ENCODE measurements at regions not wholly inside any gene's neighbourhood (a gene's known extent, or its start where the extent isn't known, plus 50 kb on each side); places are given as distances from the start of the nearest gene placed in this dataset.
"Not testable (repeated sequence)": the region's sequence is repeated elsewhere in the genome, so short reads cannot be mapped to it uniquely, and the experiment has no call there.

DNA sequence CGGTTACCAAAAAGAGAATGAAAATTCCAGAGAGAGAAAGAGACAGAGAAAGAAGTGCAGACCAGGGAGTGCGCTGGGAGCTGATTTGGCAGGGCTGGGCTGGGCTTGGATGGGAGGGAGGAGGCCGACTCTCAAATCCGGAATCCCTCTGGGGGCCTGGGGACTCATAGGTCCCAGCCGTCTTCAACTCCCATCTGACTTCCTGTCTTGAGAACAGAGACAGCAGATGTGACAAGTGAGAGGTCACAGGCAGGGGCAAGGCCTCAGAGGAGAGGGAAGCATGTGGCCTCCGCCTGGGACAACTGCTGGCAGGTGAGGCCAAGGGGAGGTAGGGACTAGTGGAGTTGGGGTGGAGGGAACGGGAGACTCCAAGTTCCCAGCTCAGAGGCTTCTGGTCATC lies 172.9 kb downstream of the GOSR1 start:
- H3K4me3 ChIP-seq; intact Hi-C loops (cut with DNase I); H3K9me3 ChIP-seq; H3K27me3 ChIP-seq; DNase-seq; H3K27ac ChIP-seq; H3K4me1 ChIP-seq (ENCODE audit: insufficient read depth); H3K36me3 ChIP-seq: not testable (repeated sequence)
- WGBS, 3 donors = 49 to 52% (median 51%) methylated on average over 6 to 7 of the region's 7 CpGs

DNA sequence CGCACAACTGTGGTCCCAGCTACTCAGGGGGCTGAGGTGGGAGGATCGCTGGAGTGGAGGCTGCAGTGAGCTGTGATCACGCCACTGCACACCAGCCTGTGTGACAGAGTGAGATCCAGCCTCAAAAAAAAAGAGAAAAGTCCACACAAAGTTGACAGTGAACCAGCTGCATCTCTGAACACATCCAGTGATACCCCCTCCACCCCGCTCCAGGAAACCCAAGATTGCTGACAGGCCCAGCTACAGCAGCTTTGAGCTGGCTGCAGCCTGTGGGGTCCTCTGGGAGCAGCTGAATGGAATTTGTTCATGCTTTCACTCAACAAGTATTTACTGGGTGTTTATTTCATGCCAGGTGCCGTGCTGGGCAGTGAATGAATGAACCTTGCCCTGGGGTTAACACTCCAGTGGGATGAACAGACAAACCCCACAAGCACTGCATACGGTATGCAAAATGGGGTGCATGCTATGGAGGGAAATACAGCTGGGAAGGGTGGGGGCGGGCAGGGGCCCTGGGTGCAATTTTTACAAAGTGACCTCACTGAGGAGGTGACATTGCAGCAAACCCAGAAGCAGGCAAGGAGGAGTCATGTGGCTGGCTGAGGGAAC lies 170.9 kb downstream of the GOSR1 start:
- whole genome bisulfite sequencing, 3 donors = 80 to 92% (median 89%) methylated on average over 7 of the region's 7 CpGs

DNA sequence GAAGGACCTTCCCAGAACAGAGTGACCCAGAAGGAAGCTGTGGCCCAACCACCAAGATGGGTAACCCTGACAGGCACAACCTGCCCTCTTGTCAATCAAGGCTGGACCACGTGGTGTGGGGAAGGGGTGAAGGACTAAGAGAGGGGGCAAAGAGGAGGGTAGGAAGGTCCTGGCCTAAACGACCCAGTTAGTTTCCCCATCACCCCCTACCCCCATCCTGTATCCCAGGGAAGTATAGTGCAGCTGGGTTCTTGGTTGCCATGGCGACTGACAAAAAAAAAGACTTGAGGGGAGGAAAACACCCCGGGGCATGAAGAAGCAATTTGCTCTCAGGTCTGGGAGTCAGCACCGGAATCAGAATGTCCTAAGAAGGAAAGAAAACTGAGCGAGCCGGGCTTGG lies 168.7 kb downstream of the GOSR1 start:
- H3K27me3 ChIP-seq; H3K36me3 ChIP-seq; DNase-seq; H3K27ac ChIP-seq; intact Hi-C loops (cut with DNase I); H3K4me3 ChIP-seq; H3K4me1 ChIP-seq (ENCODE audit: insufficient read depth); H3K9me3 ChIP-seq: not testable (repeated sequence)
- 12 to 18% (median 15%) methylated on average over 7 of the region's 7 CpGs for WGBS, 3 donors

More for the DNA sequence above, 170.9 kb downstream of the GOSR1 start:
- intact Hi-C loops (cut with DNase I); H3K4me3 ChIP-seq; H3K4me1 ChIP-seq (ENCODE audit: insufficient read depth); H3K27ac ChIP-seq; H3K36me3 ChIP-seq; H3K27me3 ChIP-seq; DNase-seq; H3K9me3 ChIP-seq: not testable (repeated sequence)

DNA sequence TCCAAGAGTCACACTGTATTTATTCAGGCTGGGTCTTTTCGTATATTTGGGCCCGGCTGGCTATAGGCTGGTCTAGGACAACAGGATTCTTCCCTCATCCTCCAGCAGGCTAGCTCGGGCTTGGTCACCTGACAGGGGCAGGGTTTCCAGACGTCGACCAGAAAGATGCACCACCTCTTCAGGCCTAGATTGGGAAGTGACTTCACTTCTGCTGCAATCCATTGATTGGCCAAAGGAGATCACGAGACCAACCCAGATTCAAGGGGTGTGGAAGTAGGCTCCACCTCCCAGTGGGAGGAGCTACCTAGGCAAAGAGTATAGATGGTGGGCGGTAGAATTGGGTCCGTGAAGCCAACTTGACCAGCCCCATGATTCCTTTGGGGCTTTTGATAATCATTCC lies 167.5 kb downstream of the GOSR1 start:
- H3K9me3 ChIP-seq; intact Hi-C loops (cut with DNase I); H3K27ac ChIP-seq; H3K4me3 ChIP-seq; H3K27me3 ChIP-seq; H3K4me1 ChIP-seq (ENCODE audit: insufficient read depth); H3K36me3 ChIP-seq; DNase-seq: not testable (repeated sequence)
- WGBS, 3 donors = 32% methylated on average over 4 of the region's 8 CpGs; no CpG with 5 or more reads in 2 of the 3 donors

DNA sequence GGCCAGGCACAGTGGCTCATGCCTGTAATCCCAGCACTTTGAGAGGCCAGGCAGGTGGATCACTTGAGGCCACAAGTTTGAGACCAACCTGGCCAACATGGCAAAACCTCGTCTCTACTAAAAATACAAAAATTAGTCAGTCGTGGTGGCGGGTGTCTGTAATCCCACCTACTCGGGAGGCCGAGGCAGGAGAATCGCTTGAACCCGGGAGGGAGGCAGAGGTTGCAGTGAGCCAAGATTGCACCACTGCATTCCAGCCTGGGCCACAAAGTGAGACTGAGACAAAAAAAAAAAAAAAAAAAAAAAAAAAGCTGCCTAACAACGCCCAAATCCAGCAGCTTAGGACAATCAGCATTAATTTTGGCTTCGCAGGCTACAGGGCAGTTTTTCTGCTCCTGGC lies 167.1 kb downstream of the GOSR1 start:
- H3K9me3 ChIP-seq; H3K27me3 ChIP-seq; DNase-seq; H3K4me3 ChIP-seq; H3K4me1 ChIP-seq (ENCODE audit: insufficient read depth); intact Hi-C loops (cut with DNase I); H3K27ac ChIP-seq; H3K36me3 ChIP-seq: not testable (repeated sequence)
- WGBS, 3 donors = 81 to 87% (median 82%) methylated on average over 7 to 9 of the region's 9 CpGs

DNA sequence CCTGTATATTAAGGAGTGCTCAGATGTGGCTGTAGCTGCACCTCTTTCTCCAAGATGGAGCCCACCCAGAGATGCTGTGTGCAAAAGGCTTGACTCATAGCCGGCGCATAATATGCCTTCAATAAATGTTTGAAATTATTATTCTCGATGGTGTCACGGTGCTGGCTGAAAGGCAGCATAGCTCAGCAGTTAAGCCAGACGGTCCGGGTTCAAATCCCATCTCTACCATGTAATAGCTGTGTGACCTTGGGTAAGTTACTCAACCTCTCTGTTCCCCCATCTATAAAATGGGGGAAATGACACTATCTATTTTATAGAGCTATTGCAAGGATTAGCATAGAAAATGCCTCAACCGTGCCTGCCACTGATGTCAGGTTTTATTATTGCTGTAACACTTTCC lies 164.2 kb downstream of the GOSR1 start:
- H3K36me3 ChIP-seq; intact Hi-C loops (cut with DNase I); H3K4me1 ChIP-seq (ENCODE audit: insufficient read depth); H3K27me3 ChIP-seq; H3K4me3 ChIP-seq; H3K9me3 ChIP-seq; H3K27ac ChIP-seq; DNase-seq: not testable (repeated sequence)
- WGBS, 3 donors = 85 to 89% (median 85%) methylated on average over 6 to 7 of the region's 7 CpGs

DNA sequence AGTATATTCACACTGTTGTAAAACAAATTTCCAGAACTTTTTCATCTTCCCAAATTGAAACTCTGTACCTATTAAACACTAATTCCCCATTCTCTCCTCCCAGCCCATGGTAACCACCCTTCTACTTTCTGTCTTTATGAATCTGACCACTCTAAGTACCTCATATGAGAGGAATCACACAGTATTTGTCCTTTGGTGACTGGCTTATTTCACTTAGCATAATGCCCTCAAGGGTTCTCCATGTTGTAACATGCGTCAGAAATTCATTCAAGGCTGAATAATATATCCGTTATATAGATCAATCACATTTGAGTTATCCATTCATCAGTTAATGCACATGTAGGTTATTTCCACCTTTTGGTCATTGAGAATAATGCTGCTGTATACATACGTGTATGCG lies 162.2 kb downstream of the GOSR1 start:
- H3K9me3 ChIP-seq; H3K4me1 ChIP-seq (ENCODE audit: insufficient read depth); intact Hi-C loops (cut with DNase I); H3K27ac ChIP-seq; H3K36me3 ChIP-seq; H3K4me3 ChIP-seq; DNase-seq; H3K27me3 ChIP-seq: not testable (repeated sequence)
- 72 to 85% (median 77%) methylated on average over 3 of the region's 4 CpGs for WGBS, 3 donors

DNA sequence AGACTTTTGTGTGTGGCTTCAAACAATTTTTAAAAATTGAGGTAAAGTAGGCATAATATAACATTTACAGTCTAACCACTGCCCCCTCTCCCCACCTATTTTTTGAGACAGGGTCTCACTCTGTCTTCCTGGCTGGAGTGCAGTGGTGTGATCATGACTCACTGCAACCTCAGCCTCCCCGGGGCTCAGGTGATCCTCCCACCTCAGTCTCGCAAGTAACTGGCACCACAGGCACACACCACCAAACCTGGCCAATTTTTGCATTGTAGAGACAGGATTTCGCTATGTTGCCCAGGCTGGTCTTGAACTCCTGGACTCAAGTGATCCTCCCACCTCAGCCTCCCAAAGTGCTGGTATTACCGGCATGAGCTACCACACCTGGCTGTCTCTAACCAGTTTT lies 161.8 kb downstream of the GOSR1 start:
- H3K9me3 ChIP-seq; H3K27ac ChIP-seq; H3K4me3 ChIP-seq; H3K4me1 ChIP-seq (ENCODE audit: insufficient read depth); H3K36me3 ChIP-seq; H3K27me3 ChIP-seq; DNase-seq; intact Hi-C loops (cut with DNase I): not testable (repeated sequence)
- 65 to 79% (median 71%) methylated on average over 3 to 4 of the region's 4 CpGs for WGBS, 3 donors

DNA sequence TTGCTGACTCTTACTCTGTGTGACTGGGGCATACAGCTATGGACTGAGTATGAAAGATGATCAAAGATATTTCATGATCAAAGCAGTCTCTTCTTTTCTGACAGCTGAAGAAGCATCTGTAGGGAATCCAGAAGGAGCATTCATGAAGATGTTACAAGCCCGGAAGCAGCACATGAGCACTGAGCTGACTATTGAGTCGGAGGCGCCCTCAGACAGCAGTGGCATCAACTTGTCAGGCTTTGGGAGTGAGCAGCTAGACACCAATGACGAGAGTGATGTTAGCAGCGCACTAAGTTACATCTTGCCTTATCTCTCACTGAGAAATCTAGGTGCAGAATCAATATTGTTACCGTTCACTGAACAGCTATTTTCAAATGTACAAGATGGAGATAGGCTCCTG lies 154.4 kb downstream of the GOSR1 start:
- H3K4me1 ChIP-seq (ENCODE audit: insufficient read depth); H3K36me3 ChIP-seq; H3K27ac ChIP-seq; DNase-seq; intact Hi-C loops (cut with DNase I); H3K9me3 ChIP-seq; H3K4me3 ChIP-seq; H3K27me3 ChIP-seq: not testable (repeated sequence)
- 95 to 98% (median 96%) methylated on average over 6 of the region's 6 CpGs for WGBS, 3 donors

DNA sequence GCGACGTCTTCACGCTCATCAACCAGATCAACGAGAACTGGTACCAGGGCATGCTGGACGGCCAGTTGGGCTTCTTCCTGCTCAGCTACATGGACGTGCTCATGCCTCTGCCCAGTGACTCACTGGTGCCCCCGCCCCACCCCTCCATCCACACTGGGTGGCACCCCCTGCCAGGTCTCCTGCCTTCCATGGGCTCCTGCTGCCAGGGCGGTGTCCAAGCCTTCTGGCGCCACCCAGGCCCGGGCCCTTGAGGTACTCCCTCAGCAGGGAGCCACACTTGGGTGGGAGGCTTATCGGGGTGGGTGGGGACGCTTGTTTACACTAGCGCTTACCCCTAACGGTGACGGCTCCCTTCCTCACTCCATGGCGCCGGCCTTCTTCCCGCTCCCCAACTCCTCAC lies 148.2 kb downstream of the GOSR1 start:
- WGBS, 3 donors = 94 to 98% (median 97%) methylated on average over 10 to 13 of the region's 18 CpGs
- not testable (repeated sequence) for DNase-seq

DNA sequence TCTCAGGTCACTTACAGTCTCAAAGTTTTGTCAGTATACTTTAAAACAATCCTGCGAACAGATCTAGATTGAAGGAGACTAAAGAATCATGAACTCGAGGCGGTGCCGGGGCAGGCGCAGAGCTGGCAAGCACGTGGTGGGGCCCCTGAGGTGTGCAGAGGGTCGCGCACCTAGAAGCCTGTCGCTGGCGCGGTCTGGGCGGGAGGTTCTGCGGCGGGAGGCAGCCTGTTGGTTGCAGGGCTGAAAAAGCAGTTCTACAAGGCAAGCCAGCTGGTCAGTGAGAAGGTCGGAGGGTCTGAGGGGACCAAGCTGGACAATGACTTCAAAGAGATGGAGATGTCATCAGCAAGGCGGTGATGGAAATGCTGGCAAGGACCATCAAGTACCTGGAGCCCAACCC lies 147.0 kb downstream of the GOSR1 start:
- H3K4me1 ChIP-seq (ENCODE audit: insufficient read depth); DNase-seq; H3K27me3 ChIP-seq; H3K27ac ChIP-seq; H3K9me3 ChIP-seq; H3K4me3 ChIP-seq; H3K36me3 ChIP-seq; intact Hi-C loops (cut with DNase I): not testable (repeated sequence)
- 94 to 97% (median 96%) methylated on average over 16 of the region's 16 CpGs for WGBS, 3 donors

More for the DNA sequence above, 148.2 kb downstream of the GOSR1 start:
- H3K4me1 ChIP-seq (ENCODE audit: insufficient read depth); H3K4me3 ChIP-seq; H3K27ac ChIP-seq; H3K9me3 ChIP-seq; H3K27me3 ChIP-seq; intact Hi-C loops (cut with DNase I); H3K36me3 ChIP-seq: not testable (repeated sequence)

DNA sequence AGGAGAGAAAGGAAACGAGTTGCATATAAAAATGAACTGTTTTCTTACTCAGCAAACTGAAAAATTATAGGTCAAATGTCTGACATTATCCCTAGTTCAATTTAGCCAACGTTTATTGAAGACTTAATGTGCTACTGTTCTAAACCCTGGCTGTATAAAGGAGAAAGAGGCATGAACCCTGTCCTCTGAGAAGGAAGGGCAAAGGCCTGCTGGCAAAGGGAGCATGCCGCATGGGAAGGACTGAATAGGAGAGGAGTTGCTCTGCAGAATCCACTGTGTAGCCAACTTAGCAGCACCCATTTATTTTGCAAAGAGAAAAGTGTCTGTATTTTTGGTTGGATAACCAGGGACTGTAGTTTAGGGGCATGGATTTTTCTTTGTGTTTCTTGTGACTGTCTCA lies 132.5 kb downstream of the GOSR1 start:
- whole genome bisulfite sequencing, 3 donors = 43 to 57% (median 48%) methylated on average over 2 to 3 of the region's 3 CpGs
- H3K9me3 ChIP-seq = not testable (repeated sequence)

More for the DNA sequence above, 132.5 kb downstream of the GOSR1 start:
- H3K4me3 ChIP-seq; H3K27ac ChIP-seq; H3K27me3 ChIP-seq; H3K36me3 ChIP-seq; DNase-seq; H3K4me1 ChIP-seq (ENCODE audit: insufficient read depth); intact Hi-C loops (cut with DNase I): not testable (repeated sequence)

All from ovary (tissue), 7 donors.